NCI-H1436 (cell line): ENCODE measurements at regions not wholly inside any gene's neighbourhood (a gene's known extent, or its start where the extent isn't known, plus 50 kb on each side); places are given as distances from the start of the nearest gene placed in this dataset.

Experiments used
- DNase-seq: peaks from one replicate; lab custom pipeline; 2025; lab: John Stamatoyannopoulos, UW

DNA sequence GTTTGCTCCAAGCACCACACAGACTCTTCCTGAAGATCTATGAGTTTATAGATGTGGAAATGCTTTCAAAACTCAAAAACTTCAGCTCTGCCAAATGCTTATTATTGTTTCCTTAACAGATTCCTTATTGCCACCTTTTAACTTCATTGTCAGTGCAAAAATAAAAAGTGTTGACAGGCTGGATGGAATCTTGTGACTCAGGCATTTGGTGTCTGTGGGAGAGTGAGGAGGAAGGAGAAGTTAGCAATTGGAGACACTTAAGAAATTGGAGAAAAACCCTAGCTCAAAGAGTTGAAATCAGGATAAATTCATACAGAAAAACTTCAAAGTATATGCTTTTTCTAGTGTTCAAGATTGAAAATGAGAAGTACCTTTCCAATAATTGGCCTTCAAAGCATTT, 140.6 kb upstream of the PUM3 start:
- no peak for DNase-seq

DNA sequence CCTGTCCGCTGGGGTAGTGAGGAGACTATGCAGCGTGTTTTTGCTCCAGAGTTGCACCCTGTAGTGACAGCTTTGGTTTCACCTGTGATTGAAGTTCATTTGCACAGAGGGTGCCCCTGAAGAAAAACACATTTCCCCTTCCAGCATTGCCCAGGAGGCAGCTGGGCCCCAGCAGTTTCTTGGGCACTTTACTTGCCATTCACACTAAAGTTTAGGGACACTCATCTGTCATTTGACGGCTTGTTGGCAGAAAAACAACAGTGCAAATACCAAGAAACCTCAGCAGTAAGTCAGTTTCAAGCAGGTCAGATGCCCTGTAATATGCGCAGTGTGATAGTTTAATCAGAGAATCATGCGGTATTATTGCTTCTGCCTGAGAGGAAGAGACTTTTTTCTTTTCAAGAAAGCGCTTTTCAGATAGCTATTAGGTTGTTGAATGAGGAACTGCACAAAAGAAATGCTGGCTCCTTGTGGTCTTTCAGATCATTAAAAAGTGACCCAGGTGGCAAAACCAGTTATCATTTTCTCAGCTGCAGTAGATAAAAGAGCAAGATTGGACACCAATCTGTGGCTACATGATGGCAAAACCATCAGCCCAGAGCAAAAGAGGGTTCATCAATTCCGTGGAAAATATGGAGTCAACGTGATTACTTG, 136.2 kb upstream of the PUM3 start:
- DNase-seq = no peak

DNA sequence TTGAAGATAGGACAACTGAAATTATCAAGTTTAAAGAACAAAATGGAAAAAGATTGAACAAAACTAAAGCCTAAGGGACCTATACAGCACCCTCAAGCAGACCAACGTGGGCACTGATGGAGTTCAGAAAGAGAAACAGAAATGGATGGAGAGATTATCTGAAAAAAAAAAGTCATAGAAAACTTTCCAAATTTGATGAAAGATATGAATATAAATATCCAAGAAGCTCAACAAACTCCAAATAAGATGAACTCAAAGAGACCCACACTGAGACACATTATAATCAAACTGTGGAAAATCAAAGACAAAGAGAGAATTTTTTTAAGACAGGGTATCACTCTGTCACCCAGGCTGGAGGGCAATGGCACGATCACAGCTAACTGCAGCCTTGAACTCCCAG, 128.6 kb upstream of the PUM3 start:
- no peak for DNase-seq

- DNase-seq = no peak
Observed at GRCh38 chr9:2970864-2971263, 127.0 kb upstream of the PUM3 start.

DNA sequence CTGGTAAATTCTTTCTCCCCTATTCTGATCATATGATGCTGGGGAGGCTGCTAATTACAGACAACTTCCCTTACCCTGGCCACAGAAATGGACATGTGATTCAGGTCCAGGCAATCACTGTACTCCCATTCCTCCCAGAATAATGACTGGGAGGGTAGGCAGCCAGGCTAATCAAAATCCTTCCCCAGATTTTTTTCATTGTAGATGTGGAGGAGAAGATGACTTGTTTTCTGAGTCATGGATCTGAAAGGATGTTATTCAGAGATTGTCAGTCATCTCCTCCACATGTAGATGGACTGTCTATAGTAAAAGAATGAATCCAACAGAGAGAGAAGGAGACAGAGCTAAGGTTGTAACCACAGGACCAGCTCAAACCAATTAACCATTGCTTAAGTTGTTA, 123.9 kb upstream of the PUM3 start:
- no peak for DNase-seq

- DNase-seq = peak; percentile 37
Observed at GRCh38 chr9:2966565-2967300, 122.8 kb upstream of the PUM3 start.

DNA sequence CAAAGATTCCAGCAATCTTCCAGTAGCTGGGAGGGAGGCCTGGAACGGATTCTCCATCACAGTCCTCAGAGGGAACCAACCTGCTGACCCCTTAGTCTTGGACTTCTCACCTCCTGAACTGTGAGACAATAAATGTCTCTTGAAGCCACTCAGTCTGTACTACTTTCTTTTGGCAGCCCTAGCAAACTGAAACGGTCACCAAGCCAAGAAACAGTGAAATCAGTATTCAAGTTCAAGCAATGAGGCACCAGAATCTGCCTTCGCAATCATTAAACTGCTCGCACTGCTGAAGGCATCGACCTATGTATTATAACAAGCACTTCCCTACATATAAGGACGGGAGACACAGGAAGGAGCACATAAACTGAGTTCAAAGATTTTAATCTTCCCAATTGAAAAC, 120.6 kb upstream of the PUM3 start:
- no peak for DNase-seq

DNA sequence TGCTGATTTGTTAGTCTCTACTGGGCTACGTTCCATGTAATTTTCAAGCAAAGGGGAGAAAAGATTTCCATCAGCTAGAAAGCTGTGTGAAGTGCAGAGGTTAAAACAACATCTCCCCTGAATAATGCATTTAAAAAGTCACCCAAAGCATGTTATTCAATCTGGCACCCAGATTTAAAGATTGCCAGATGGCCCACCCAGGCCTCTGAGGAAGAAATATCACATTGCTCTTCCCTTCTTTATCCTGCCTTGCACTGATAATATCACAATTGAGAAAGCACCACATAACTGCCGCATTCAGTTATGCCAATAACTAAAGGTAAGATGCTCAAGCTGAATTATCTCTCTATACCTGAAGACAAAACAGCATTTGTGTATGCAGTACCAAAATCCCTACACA, 119.4 kb upstream of the PUM3 start:
- DNase-seq = no peak

DNA sequence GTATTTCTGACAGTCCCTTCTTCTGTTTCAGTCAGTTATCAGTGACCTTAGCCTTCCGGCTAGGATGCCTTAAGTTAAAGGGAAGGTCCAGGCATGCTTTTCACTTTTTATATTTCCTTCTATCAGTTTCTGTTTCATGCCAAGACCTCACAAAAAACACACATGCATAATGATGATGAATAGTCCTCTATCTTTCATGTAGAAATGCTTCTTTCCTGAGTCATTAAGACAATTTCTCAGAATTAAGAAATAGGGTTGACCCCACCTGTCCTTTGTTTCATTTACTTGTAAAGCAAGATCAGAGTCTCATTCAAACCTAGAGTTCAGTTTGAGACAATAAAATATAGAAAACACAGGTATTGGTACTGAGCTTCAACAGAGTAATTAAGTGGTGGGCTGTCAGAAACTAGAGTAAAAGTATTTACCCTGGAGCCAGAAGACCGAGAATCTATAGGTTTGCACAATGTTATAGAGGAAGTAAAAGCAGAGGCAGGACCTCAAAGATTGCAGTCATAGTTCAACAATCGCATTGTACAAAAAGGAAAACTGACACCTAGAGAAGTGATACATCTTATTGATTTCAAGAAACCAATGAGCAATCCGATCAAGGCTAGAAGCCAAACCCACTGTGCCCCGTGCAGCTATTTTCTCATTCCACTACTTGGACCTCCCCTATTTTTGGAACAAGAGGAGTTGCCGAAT, 118.7 kb upstream of the PUM3 start:
- no peak for DNase-seq

DNA sequence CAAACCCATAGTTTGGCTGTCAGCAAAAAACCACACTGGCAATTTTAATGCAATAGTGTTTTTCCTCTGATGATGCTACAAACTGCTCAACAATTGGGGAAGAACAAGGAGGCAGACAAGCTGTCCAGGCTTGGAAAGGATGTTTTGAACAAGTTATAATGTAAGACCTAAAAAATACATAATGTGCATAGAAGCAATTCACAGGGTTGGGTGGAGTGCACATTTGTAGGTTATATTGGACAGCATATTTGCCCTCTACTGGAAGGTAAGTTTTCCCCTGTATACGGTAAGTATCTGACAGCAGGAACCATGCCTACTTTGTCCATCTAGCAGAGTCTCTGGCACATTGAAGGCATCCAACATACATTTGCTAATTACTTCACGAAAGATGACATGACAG, 114.3 kb upstream of the PUM3 start:
- DNase-seq = no peak

DNA sequence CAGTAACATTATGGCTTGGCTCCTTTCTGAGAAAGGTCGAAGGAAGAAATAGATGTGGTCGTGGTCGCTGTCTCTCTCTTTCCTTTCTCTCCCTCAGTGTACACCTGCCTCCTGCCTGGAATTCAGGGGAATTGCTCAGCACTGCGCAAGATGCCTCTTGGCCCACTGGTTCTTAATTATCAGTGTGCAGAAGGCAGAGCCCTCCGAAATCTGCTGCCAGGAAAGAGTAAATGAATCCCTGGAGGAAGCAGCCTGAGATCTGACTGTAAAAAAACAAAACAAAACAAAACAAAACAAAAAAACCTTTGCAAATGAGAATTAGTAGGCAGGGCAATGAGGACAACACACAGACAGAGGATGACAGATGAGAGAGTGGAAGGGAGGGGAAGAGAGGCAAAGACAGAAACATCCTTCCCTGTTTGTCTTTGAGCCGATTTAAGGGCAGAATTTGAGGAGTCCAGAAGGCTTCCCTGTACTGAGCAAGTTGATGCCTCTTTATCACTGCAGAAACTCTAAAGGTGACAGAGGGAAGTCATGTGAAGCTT, 113.8 kb upstream of the PUM3 start:
- DNase-seq = no peak

DNA sequence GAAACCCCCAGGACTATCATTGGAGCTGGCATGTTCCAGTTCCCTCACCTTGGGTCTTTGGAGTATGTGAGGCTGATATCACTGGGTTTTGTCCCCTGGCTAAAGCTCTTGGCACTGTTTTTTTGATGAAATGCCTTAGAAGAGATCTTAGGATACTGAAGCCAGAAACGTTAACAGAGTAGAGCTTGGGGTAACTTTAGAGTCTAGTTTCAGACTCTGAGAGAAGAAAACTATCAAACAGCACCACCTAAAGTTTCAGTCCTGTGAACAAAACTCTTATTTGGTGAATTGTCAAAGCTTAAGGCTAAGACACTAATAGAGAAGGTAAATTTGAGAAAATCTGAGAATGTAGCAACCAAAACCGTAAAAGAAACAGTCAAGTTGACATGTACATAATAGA, 111.7 kb upstream of the PUM3 start:
- no peak for DNase-seq

GRCh38 chr9:2939368-2939767, 95.5 kb upstream of the PUM3 start:
- no peak for DNase-seq

- no peak for DNase-seq
Observed at GRCh38 chr9:2936221-2936620, 92.3 kb upstream of the PUM3 start.

DNA sequence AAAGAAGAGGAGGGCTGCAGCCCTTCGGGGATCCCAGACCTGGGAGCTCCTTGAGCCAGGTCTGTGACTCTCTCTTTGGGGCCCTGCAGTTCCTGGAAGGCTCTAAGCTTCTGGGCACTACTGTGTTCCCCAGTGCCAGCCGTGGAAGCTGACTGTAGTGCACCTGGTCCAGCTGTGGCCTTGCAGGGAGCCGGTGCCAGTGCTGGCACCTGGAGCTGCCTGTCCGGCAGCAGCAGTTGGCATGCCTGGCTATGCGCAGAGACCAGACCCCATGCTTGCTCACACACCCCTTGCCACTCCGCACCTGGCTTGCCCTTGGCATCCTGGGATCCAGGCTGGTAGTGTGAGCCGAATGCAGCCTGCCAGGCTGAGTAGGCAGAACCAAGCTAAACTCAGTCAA, 91.0 kb upstream of the PUM3 start:
- no peak for DNase-seq

DNA sequence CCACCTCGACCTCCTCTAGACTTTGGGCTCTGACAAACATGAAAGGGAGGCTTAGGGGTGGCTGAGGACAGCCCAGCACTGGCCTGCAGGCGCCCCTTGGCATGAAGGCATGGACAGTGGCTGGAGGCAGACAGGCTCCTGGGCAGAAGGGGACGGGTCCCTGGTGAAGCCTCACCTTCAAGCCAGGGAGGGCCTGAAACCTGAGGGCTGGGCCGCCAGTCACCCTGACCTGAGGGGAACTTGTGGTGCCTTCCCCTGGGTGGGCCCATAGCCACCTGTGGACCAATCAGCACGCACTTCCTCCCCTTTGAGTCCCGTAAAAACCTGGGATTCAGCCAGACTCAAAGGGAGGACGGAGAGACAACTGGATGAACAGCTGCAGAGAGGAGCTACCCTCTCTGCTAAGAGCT, 90.4 kb upstream of the PUM3 start:
- DNase-seq = no peak

DNA sequence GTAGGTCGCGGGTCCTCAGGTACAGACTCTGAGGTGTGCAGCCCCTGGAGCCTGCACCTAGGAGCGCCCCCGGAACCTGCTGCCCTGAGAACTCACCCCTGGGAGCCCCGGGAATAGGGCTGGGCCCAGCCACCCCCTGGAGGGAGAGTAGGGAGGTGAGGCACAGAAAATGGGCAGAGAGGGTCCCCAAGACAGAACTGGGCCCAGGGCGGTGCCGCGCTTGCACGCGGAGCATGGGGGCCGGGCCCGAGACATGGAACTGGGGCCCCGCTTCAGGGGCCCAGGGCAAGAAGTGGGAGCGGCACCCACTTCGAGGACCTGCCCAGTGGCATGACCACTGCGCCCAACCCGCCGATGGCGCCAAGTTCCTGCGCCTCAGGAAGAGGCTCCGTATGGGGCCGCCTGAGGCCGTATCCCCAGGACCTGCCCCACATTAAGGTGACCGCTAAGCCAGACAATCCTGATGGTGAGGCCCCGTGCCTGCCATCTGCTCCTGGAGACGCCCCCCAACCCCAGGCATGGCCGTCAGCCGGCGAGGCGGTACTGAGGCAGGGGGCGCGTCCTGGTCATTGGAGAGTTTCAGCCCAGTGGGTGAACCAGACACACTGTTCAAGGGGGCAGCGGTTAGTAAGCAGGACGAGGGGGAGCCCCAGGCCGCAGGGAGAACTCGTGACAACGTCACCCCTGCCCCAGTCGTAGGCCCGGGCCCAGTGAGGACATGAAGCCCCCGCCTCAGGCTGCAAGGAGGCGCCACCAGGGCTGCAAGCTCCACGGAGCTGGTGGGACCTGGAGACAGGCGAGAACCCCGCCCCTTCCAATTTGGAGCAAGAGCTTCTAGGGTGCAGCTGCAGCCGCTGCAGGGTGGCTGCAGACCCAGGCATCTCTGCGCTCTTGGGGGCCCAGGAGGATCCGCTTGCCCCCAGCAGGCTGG, 89.5 kb upstream of the PUM3 start:
- DNase-seq = no peak

- no peak for DNase-seq
Observed at GRCh38 chr9:2928411-2928810, 84.5 kb upstream of the PUM3 start.

GRCh38 chr9:2925016-2925415, 81.1 kb upstream of the PUM3 start:
- no peak for DNase-seq

GRCh38 chr9:2924380-2924768, 80.5 kb upstream of the PUM3 start:
- DNase-seq = no peak

GRCh38 chr9:2923766-2924379, 80.0 kb upstream of the PUM3 start:
- no peak for DNase-seq

- DNase-seq = no peak
Observed at GRCh38 chr9:2919347-2919746, 75.5 kb upstream of the PUM3 start.
